HCT116 (cell line): ENCODE measurements at regions not wholly inside any gene's neighbourhood (a gene's known extent, or its start where the extent isn't known, plus 50 kb on each side); places are given as distances from the start of the nearest gene placed in this dataset.

Experiments used
- ATAC-seq: fragments of 200-7000 bp; cut with Tn5 transposase; 2 replicates; pipeline ENCODE4 v1.9.1; 2020; ENCODE audit warnings: mild to moderate bottlenecking, moderate library complexity
- BruUV-seq: library from RNA; stranded (reverse); fragments of 400-500 nt; replicated peaks from 2 replicates; lab custom pipeline; 2021; lab: Mats Ljungman, UMichigan
- CTCF ChIA-PET: fragments of 300-600 bp; sonication (Branson Sonifier 250); formaldehyde crosslinking; loops from one replicate; lab custom pipeline; 2021; ENCODE audit warnings: antibody characterized with exemption; lab: Charles Lee
- POLR2A ChIA-PET: fragments of 300-600, 350-600 bp; sonication (Branson Sonifier 250); formaldehyde crosslinking; loops from one replicate; lab custom pipeline; 2021; ENCODE audit warnings: antibody characterized with exemption; lab: Charles Lee
- RAD21 ChIA-PET, 2 experiments: fragments of 300-600 bp; sonication (Branson Sonifier 250); formaldehyde crosslinking; loops; one replicate each; lab custom pipeline; 2023; ENCODE audit warnings: low total read pairs in 2 of 2; ENCODE audit not compliant: uncharacterized antibody in 2 of 2, unreplicated experiment in 2 of 2, low non-redundant PET in 1 of 2; lab: Charles Lee
- DNase-seq: peaks from one replicate; pipeline ENCODE4 v3.0.0-alpha.2; 2010; ENCODE audit warnings: low read depth, low spot score
- H2AFZ ChIP-seq: fragments of 200-600 bp; shearing (Covaris generic), sonication (generic); 2 replicates; pipeline ENCODE4 v1.6.1; 2017; ENCODE audit warnings: low read depth, mixed run types, mixed read lengths, antibody characterized with exemption, low read length; ENCODE audit not compliant: poor library complexity, severe bottlenecking
- H3K27ac ChIP-seq: 2 replicates; pipeline ENCODE4 v1.5.1; 2012; ENCODE audit warnings: low read depth, low read length
- H3K27me3 ChIP-seq: fragments of 200-600 bp; sonication (generic); 2 replicates; pipeline ENCODE4 v1.6.1; 2016; ENCODE audit warnings: mixed run types, low read length, mixed read lengths; ENCODE audit not compliant: insufficient read depth
- H3K36me3 ChIP-seq, 2 experiments: fragments of 200-500 bp in 1 of 2; fragments of 200-600 bp in 1 of 2; sonication (Bioruptor generic) in 1 of 2; sonication (generic) in 1 of 2; 2 replicates each; pipeline versions ENCODE4 v1.5.1 to v1.6.1; 2014 to 2016; ENCODE audit warnings: low read length in 2 of 2, inconsistent platforms in 1 of 2, mixed read lengths in 1 of 2, mixed run types in 1 of 2; ENCODE audit not compliant: insufficient read depth in 2 of 2, control insufficient read depth in 1 of 2
- H3K4me1 ChIP-seq, 2 experiments: fragments of 200-600 bp in 1 of 2; sonication (generic) in 1 of 2; 2 replicates each; pipeline versions ENCODE4 v1.5.1 to v1.6.1; 2012 to 2017; ENCODE audit warnings: low read length in 2 of 2, inconsistent platforms in 1 of 2, mild to moderate bottlenecking in 1 of 2, mixed read lengths in 1 of 2, mixed run types in 1 of 2, moderate library complexity in 1 of 2; ENCODE audit not compliant: insufficient read depth in 2 of 2, control insufficient read depth in 1 of 2
- H3K4me2 ChIP-seq: fragments of 200-600 bp; sonication (generic); 2 replicates; pipeline ENCODE4 v1.6.1; 2017; ENCODE audit warnings: mixed run types, low read length, mixed read lengths
- H3K4me3 ChIP-seq, 2 experiments: fragments of 200-600 bp in 1 of 2; sonication (generic) in 1 of 2; replicated peaks in 1 of 2; 2 replicates each; pipeline ENCODE4 v1.5.1; 2011 to 2016; ENCODE audit warnings: low read length in 2 of 2, control low read depth in 1 of 2, low read depth in 1 of 2, mild to moderate bottlenecking in 1 of 2, mixed read lengths in 1 of 2, mixed run types in 1 of 2
- H3K79me2 ChIP-seq: fragments of 200-600 bp; sonication (generic); 2 replicates; pipeline ENCODE4 v1.6.1; 2017; ENCODE audit warnings: mild to moderate bottlenecking, mixed run types, low read length, moderate library complexity, mixed read lengths; ENCODE audit not compliant: insufficient read depth
- H3K9ac ChIP-seq: fragments of 200-600 bp; sonication (generic); 2 replicates; pipeline ENCODE4 v1.6.1; 2016; ENCODE audit warnings: low read length, mixed read lengths
- H3K9me2 ChIP-seq: fragments of 200-600 bp; sonication (generic), shearing (Covaris generic); 2 replicates; pipeline ENCODE4 v1.6.1; 2017; ENCODE audit warnings: mixed run types, mild to moderate bottlenecking, moderate library complexity; ENCODE audit not compliant: insufficient read depth
- H3K9me3 ChIP-seq, 2 experiments: fragments of 200-500 bp in 1 of 2; fragments of 200-600 bp in 1 of 2; sonication (Bioruptor generic) in 1 of 2; sonication (generic) in 1 of 2; 2 replicates each; pipeline ENCODE4 v1.6.1; 2014 to 2017; ENCODE audit warnings: low read length in 2 of 2, mixed read lengths in 2 of 2, inconsistent platforms in 1 of 2, low read depth in 1 of 2, mild to moderate bottlenecking in 1 of 2, mixed run types in 1 of 2, moderate library complexity in 1 of 2; ENCODE audit not compliant: control insufficient read depth in 1 of 2, insufficient read depth in 1 of 2
- H4K20me1 ChIP-seq: fragments of 200-600 bp; sonication (generic), shearing (Covaris generic); 2 replicates; pipeline ENCODE4 v1.6.1; 2017; ENCODE audit warnings: mixed run types, mild to moderate bottlenecking, moderate library complexity; ENCODE audit not compliant: insufficient read depth
- EZH2 ChIP-seq: fragments of 200-600 bp; sonication (generic); IDR thresholded peaks from 2 replicates; pipeline ENCODE4 v1.6.1; 2017; ENCODE audit warnings: antibody characterized with exemption, mixed run types
- JUND ChIP-seq: IDR thresholded peaks from 2 replicates; pipeline ENCODE4 v1.6.1; 2012
- TCF7L2 ChIP-seq: IDR thresholded peaks from 2 replicates; pipeline ENCODE4 v1.7.0; 2011; ENCODE audit warnings: borderline replicate concordance, inconsistent platforms; ENCODE audit not compliant: insufficient read depth, insufficient read length; ENCODE audit errors: extremely low read depth
- YY1 ChIP-seq: IDR thresholded peaks from 2 replicates; pipeline ENCODE4 v1.6.1; 2011; ENCODE audit warnings: low read length, low read depth, moderate library complexity, mild to moderate bottlenecking; ENCODE audit not compliant: insufficient replicate concordance; ENCODE audit errors: extremely low read depth
- ZBTB33 ChIP-seq: IDR thresholded peaks from 2 replicates; pipeline ENCODE4 v1.6.1; 2011; ENCODE audit warnings: mild to moderate bottlenecking, low read length, moderate library complexity; ENCODE audit not compliant: insufficient replicate concordance; ENCODE audit errors: extremely low read depth
- ZFX ChIP-seq: fragments of 450-650 bp; IDR thresholded peaks from 2 replicates; pipeline ENCODE4 v1.6.1; 2017
- intact Hi-C: fragments of 100-400 bp; cut with micrococcal nuclease; formaldehyde crosslinking; loops from 2 replicates; pipeline ENCODE4 v1.10.0; 2022
- TF ChIP-seq, protein P1 (sequence below): IDR thresholded peaks from 2 replicates; pipeline ENCODE4 v1.6.1; 2012; ENCODE audit warnings: low read depth

- no peaks in the 10 kb centered on the region for H3K36me3 ChIP-seq
- no peaks in the 10 kb centered on the region for H3K4me1 ChIP-seq
- H3K27me3 ChIP-seq: peaks cover 34% of the 10 kb centered on the region
- no peak overlapping the region for H3K9ac ChIP-seq
- H2AFZ ChIP-seq: no peak overlapping the region
- no peaks in the 10 kb centered on the region for H3K9me3 ChIP-seq
- no peak for ATAC-seq
- POLR2A ChIA-PET: no interaction called here
- intact Hi-C loops: no loop called here
- no TSS peak for BruUV-seq
- H3K27ac ChIP-seq: no peak overlapping the region
- H4K20me1 ChIP-seq: no peaks in the 10 kb centered on the region
- RAD21 ChIA-PET: no interaction called here
- TF ChIP-seq JUND: no peak
- TF ChIP-seq ZFX: no peak
- no peak for TF ChIP-seq TCF7L2
- TF ChIP-seq EZH2: no peak
- TF ChIP-seq YY1: no peak
- no peak for TF ChIP-seq ZBTB33
- TF ChIP-seq, protein P1, sequence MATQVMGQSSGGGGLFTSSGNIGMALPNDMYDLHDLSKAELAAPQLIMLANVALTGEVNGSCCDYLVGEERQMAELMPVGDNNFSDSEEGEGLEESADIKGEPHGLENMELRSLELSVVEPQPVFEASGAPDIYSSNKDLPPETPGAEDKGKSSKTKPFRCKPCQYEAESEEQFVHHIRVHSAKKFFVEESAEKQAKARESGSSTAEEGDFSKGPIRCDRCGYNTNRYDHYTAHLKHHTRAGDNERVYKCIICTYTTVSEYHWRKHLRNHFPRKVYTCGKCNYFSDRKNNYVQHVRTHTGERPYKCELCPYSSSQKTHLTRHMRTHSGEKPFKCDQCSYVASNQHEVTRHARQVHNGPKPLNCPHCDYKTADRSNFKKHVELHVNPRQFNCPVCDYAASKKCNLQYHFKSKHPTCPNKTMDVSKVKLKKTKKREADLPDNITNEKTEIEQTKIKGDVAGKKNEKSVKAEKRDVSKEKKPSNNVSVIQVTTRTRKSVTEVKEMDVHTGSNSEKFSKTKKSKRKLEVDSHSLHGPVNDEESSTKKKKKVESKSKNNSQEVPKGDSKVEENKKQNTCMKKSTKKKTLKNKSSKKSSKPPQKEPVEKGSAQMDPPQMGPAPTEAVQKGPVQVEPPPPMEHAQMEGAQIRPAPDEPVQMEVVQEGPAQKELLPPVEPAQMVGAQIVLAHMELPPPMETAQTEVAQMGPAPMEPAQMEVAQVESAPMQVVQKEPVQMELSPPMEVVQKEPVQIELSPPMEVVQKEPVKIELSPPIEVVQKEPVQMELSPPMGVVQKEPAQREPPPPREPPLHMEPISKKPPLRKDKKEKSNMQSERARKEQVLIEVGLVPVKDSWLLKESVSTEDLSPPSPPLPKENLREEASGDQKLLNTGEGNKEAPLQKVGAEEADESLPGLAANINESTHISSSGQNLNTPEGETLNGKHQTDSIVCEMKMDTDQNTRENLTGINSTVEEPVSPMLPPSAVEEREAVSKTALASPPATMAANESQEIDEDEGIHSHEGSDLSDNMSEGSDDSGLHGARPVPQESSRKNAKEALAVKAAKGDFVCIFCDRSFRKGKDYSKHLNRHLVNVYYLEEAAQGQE: no peak
- TF ChIP-seq, all 23 proteins: peak for 0
- H3K9me2 ChIP-seq: no peaks in the 10 kb centered on the region
- no peaks in the 10 kb centered on the region for H3K79me2 ChIP-seq
- DNase-seq: no peak
- CTCF ChIA-PET: no interaction called here
- H3K4me2 ChIP-seq: no peak overlapping the region
- H3K4me3 ChIP-seq: no peak overlapping the region
Observed at GRCh38 chr13:31853643-31854326, 114.5 kb downstream of the RXFP2 start.
